ENCODE measurements at regions not wholly inside any gene's neighbourhood (a gene's known extent, or its start where the extent isn't known, plus 50 kb on each side); places are given as distances from the start of the nearest gene placed in this dataset.

DNA sequence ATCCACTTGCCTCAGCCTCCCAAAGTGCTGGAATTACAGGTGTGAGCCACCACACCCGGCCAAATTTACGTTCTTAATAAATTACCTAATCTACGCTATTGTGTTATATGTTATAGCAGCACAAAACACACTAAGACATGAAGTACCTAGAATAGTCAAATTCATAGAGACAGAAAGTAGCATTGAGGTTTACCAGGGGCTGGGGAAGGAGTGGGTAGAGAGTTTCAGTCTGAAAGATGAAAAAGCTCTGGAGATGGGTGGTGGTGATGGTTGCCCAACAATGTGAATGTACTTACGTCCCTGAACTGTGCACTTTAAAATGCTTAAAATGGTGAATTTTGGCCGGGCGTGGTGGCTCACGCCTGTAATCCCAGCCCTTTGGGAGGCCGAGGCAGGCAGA is 65.7 kb upstream of the NUP50 start:
- TF ChIP-seq POLR2A (IDR thresholded peaks at IDR 0.05), result no peak
- TF ChIP-seq, protein P1, sequence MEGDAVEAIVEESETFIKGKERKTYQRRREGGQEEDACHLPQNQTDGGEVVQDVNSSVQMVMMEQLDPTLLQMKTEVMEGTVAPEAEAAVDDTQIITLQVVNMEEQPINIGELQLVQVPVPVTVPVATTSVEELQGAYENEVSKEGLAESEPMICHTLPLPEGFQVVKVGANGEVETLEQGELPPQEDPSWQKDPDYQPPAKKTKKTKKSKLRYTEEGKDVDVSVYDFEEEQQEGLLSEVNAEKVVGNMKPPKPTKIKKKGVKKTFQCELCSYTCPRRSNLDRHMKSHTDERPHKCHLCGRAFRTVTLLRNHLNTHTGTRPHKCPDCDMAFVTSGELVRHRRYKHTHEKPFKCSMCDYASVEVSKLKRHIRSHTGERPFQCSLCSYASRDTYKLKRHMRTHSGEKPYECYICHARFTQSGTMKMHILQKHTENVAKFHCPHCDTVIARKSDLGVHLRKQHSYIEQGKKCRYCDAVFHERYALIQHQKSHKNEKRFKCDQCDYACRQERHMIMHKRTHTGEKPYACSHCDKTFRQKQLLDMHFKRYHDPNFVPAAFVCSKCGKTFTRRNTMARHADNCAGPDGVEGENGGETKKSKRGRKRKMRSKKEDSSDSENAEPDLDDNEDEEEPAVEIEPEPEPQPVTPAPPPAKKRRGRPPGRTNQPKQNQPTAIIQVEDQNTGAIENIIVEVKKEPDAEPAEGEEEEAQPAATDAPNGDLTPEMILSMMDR (IDR thresholded peaks at IDR 0.05), result no peak

Measured in esophagus squamous epithelium (tissue), 4 donors.